Stimulated activated CD4-positive, alpha-beta T cell treated with anti-CD3 and anti-CD28 coated beads, Interleukin-12 subunit alpha, Interleukin-12 subunit beta, amount 100 ng/mL, for 4 hours (primary cell): ENCODE measurements at regions not wholly inside any gene's neighbourhood (a gene's known extent, or its start where the extent isn't known, plus 50 kb on each side); places are given as distances from the start of the nearest gene placed in this dataset.
"Not testable (repeated sequence)": the region's sequence is repeated elsewhere in the genome, so short reads cannot be mapped to it uniquely, and the experiment has no call there.

ENCODE experiments used
- DNase-seq: peaks from one replicate; pipeline ENCODE4 v3.0.0-alpha.2; 2020

DNA sequence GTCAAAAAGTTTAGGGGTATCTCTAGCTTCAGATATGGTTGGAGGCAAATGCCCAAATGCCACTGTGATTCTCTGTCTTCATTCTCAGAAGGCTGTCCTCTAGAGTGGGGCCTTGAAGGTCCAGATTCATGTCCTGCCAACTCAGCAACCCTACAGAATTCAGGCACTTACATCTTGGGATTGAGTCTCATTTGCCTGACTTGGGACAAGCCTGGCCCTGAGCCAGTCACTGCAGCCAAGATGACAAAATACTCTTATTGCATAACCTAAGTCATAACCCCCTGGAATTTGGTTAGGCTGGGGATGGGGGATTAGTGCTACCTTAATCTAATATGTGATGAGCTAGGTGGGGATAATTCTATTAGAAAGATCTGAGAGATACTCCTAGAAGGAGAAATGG, 100.5 kb downstream of the AREG start:
- no peak for DNase-seq

DNA sequence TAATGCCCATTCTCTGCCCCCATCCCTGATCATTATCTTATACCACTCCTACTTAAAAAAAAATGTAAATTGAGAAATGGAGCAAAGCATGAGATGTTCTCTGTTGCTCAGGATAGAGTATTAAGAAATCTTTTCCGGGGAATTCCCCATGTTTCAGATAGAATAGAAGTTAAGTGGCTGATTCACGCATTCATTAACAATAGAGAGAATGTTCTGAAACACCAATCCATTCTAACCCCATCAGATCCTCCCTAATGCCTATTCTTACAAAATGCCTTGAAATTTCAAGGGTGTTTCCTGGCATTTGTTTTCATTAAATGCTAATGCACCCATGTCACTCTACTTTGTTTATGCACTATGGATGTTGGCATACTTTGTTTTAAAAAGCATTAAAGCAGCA, 101.1 kb downstream of the AREG start:
- DNase-seq, result no peak

DNA sequence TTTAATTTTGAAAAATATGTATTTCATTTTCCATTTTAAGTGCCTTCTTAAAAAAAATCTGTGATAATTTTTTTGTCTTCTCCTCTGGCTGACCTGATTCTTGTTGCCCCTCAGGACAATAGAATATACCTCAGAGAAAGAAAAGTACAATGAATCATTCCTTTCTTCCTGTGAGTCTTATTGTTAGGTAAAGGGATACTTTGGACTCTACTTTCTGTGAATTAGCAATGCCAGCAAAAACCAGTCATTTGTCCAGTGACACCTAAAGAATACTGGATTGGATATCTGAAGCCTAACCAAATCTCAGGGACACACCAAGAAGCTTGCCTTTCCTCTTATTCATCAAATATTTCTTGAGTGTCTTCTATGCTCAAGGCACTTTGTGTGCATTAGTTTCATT, 102.1 kb downstream of the AREG start:
- DNase-seq, result no peak

- no peak for DNase-seq
Observed at GRCh38 chr4:74548561-74548960, 103.6 kb downstream of the AREG start.

- no peak for DNase-seq
Observed at GRCh38 chr4:74549936-74550335, 105.0 kb downstream of the AREG start.

GRCh38 chr4:74555231-74555630, 110.3 kb downstream of the AREG start:
- no peak for DNase-seq

DNA sequence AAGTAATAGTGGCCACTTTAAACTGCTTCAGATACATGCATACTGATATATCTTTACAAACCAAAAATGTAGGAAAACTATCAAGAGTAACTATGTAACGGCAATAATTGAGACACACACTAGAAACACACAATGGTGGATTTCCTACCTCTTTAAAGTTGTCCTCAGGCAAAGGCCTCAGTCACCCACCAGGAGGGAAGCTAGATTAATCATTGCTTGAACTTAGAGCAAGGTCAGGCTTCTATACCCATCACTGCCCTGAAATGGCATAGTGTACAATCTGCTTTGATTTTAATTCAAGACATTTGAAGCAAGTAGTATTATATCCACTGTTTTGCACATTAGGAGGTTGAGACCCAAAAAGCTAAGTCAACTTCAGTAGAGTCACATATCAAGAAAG, 110.9 kb downstream of the AREG start:
- DNase-seq, result no peak

DNA sequence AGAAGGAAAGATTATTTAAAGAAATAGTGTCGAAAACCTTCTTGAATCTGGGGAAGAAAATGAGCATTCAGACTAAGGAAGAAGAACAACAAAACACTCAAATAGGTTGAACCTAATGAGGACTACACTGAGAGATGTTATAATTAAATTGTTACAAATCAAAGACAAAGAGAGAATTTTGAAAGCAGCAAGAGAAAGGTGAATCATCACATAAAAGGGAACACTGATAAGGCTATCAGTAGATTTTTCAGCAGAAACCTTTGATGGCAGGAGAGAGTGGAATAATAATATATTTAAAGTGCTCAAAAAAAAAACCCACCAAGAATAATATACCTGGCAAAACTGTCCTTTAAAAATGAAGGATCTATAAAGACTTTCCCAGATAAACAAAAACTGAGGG, 114.9 kb downstream of the AREG start:
- no peak for DNase-seq

DNA sequence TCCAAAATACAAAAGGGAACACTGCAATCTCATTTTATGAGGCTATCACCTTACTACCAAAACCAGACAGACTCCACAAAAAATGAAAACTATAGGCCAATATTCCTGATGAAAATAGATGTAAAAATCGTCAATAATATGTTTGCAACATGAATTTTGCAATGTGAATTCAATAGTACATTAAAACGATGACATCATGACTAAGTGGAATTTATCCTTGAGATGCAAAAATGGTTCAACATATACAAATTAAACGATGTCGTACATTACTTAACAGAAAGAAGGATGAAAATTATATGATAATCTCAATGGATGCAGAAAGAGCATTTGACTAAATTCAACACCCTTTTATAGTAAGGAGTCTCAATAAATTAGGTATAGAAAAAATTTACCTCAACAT, 123.0 kb downstream of the AREG start:
- no peak for DNase-seq

GRCh38 chr4:74570095-74570494, 125.2 kb downstream of the AREG start:
- no peak for DNase-seq

- no peak for DNase-seq
Observed at GRCh38 chr4:74578329-74578728, 133.4 kb downstream of the AREG start.

DNA sequence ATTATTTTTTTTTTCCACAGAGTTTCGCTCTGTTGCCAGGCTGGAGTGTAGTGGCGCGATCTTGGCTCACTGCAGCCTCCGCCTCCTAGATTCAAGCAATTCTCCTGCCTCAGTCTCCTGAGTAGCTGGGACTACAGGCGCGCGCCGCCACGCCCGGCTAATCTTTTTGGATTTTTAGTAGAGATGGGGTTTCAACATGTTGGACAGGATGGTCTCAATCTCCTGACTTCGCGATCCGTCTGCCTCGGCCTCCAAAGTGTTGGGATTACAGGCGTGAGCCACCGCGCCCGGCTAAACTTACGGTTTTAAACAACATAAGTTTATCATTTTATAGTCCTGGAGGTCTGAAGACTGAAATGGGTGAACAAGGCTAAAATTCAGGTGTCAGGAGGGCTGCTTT, 133.9 kb downstream of the AREG start:
- DNase-seq, result not testable (repeated sequence)

- no peak for DNase-seq
Observed at GRCh38 chr4:74583089-74583700, 138.3 kb downstream of the AREG start.

DNA sequence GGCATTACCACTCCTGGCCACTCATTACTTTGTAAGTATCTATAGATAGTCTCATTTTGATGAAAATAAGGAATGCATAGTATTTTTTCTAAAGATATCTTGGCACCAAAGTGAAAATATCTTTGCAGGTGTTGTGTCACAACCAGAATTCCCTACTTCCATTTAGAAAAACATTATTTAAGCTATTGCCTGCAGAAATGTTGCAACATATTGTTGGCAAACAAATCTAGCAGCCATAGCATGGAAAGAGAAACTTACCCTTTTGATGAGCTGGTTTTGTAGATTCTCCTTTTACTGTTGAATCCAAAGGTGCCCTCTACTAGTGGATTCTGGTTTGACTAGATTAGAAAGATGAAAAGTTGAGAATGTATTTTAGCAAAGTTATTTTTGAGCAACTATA, 138.8 kb downstream of the AREG start:
- no peak for DNase-seq

DNA sequence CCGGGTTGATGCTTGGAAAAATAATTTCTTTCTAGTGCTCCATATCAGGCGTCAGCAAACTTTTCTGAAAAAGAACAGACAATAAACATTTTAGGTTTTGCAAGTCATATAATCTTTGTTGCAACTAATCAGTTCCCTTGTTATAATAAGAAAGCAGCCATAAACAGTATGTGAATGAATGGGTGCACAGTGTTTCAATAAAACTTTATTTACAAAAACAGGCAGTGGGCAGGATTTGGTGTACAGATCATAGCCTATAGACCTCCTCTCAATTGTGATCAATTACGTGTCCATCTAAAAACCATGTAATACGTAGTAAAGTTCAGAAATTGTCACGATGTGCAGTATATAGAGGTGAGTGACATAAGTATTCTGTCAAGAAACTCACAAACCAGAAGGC, 143.4 kb downstream of the AREG start:
- DNase-seq, result no peak

GRCh38 chr4:74590476-74590875, 145.5 kb downstream of the AREG start:
- DNase-seq, result no peak

DNA sequence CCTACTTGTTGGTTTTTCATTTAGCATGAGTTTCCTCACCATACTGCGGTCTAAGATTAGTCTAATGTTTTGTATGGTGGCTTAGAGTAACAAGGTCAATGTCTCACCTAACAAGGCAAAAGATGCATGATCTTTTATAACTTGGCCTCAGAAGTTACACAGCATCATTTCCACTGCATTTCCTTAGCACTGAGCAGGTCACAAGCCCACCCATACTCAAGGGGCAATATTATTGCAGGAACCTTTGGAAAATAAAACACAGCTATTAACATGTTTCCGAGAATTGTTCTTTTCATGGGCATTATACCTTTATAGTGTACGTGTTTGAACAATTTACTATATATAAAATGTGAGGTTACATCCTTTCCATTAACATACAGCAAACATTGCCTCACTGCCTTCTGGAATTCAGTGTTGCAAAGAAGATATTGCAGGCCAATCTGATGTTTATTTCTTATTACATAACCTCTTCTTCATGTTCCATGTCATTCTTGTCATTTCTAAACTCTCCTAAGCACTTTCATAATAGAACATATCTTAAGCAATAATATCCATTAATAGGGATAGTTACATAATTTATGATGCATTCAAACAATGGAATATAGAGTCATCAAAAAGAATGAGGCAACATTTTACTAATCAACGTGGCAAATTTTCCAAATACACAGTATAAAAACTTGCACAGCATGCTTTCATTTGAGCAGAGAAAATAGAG, 153.8 kb downstream of the AREG start:
- DNase-seq, result no peak

DNA sequence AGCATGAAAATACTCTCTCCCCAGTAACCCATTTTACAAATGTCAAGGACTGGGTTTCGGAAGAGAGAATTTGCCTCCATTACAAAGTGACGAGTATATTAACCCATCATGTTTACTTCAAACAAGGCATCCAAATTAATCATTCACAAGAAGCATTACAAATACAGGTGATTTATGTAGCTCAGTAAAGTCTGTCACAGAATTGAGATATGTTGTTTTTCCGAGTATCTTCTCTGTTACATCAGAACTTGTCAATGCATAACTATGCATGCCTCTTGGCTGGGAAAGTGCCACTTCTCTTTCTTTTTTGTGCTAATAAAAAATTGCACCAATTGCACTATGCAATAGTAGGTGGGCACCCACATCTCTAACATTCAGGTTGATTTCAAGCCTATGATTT, 158.2 kb downstream of the AREG start:
- no peak for DNase-seq

GRCh38 chr4:74608151-74608949, 163.4 kb downstream of the AREG start:
- no peak for DNase-seq

GRCh38 chr4:74610491-74610890, 165.6 kb downstream of the AREG start:
- DNase-seq, result no peak

DNA sequence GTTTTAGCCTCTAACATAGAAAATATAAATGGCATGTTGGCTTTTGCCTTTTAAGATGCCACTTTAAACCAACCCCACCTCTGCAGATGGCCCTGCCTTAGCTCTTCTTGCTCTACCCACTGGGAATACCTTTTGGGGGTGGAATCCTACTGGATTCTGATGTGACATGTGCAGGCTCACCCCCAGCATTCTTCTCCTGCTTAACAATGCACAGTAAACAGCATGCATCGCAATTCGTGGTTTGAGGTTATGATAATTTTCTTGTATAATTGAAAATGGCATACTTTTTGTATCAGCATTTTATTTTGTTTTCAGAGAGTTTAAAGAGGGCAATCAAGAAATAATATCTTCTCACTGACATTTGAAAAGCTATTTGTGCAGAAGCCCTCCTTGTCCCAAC, 167.9 kb downstream of the AREG start:
- no peak for DNase-seq

DNA sequence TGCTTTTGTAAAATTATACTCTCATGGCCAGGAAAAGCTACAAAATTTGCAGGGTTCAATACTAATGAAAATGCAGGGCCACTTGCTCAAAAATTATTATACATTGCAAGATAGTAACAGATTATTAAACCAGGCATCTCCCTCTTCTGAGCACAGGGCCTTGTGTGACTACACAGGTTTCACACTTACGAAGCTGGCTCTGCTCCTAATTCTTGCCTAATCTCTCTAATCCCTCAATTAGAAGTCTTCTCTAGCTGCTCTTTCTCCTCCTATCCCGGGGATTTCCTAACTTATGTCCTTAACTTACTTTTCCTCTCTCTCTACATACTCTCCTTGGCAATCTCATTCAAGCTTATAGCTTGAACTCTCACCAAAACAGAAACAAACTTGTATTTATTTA, 168.3 kb downstream of the AREG start:
- DNase-seq, result no peak

GRCh38 chr4:74615411-74615810, 170.5 kb downstream of the AREG start:
- DNase-seq, result no peak

GRCh38 chr4:74618166-74618565, 173.2 kb downstream of the AREG start:
- DNase-seq, result no peak
